Tibial nerve (tissue), 4 donors: ENCODE measurements at regions not wholly inside any gene's neighbourhood (a gene's known extent, or its start where the extent isn't known, plus 50 kb on each side); places are given as distances from the start of the nearest gene placed in this dataset.

Source experiments
- DNase-seq, 2 donors: peaks; one replicate each; pipeline ENCODE4 v3.0.0-alpha.2; 2019; ENCODE audit warnings: low spot score in 2 of 2
- H3K27ac ChIP-seq, 4 donors: fragments of 200-600 bp; sonication (generic) in 3 of 4; one replicate each; pipeline ENCODE4 v1.5.1; 2017 to 2019; ENCODE audit warnings: mild to moderate bottlenecking in 1 of 4
- H3K27me3 ChIP-seq, 2 donors: fragments of 200-600 bp; sonication (generic) in 1 of 2; one replicate each; pipeline versions ENCODE4 v1.5.1 to v1.6.0; 2017 to 2019
- H3K36me3 ChIP-seq, 3 donors: fragments of 200-600 bp; sonication (generic); one replicate each; pipeline ENCODE4 v1.5.1; 2018 to 2019
- H3K4me1 ChIP-seq, 4 donors: fragments of 200-600 bp; sonication (generic) in 3 of 4; one replicate each; pipeline ENCODE4 v1.5.1; 2017 to 2019
- H3K4me3 ChIP-seq, 4 donors: fragments of 200-600 bp; sonication (generic) in 3 of 4; one replicate each; pipeline ENCODE4 v1.5.1; 2017 to 2019; ENCODE audit warnings: mild to moderate bottlenecking in 1 of 4, moderate library complexity in 1 of 4
- H3K9me3 ChIP-seq, 4 donors: fragments of 200-600 bp; sonication (generic) in 3 of 4; one replicate each; pipeline ENCODE4 v1.5.1; 2017 to 2019
- CTCF ChIP-seq, 5 experiments: fragments of 200-600 bp in 3 of 5; fragments of 450-650 bp in 2 of 5; sonication (generic) in 3 of 5; IDR thresholded peaks; one replicate each; pipeline ENCODE4 v1.5.1; 2016 to 2019; ENCODE audit warnings: antibody characterized with exemption in 5 of 5, mild to moderate bottlenecking in 3 of 5, moderate library complexity in 2 of 5
- EP300 ChIP-seq, 2 donors: sonication (generic); formaldehyde crosslinking; IDR thresholded peaks; one replicate each; pipeline ENCODE4 v1.6.1; 2017; ENCODE audit warnings: antibody characterized with exemption in 2 of 2, mild to moderate bottlenecking in 1 of 2
- POLR2A ChIP-seq, 2 donors: fragments of 450-650 bp; IDR thresholded peaks; one replicate each; pipeline ENCODE4 v1.6.1; 2017; ENCODE audit warnings: antibody characterized with exemption in 2 of 2, mild to moderate bottlenecking in 2 of 2, moderate library complexity in 2 of 2
- WGBS, 2 donors: methylation state at CpG; one replicate each; pipeline ENCODE4 v1.1.5; 2018; 5-methylcytosine and 5-hydroxymethylcytosine counted together

GRCh38 chr2:49598231-49598630 is 443.9 kb upstream of the FSHR start:
- H3K4me1 ChIP-seq, result no peaks in the 10 kb centered on the region
- TF ChIP-seq CTCF (IDR thresholded peaks at IDR 0.05), result no peak
- no peak for TF ChIP-seq EP300 (IDR thresholded peaks at IDR 0.05)
- no peak for TF ChIP-seq POLR2A (IDR thresholded peaks at IDR 0.05)
- 50 to 55% methylated on average over 1 of the region's 1 CpG for WGBS, 2 donors
- no peak overlapping the region for H3K27ac ChIP-seq
- H3K4me3 ChIP-seq, result no peak overlapping the region
- H3K27me3 ChIP-seq, result no peaks in the 10 kb centered on the region
- H3K9me3 ChIP-seq, result no peaks in the 10 kb centered on the region
- no peaks in the 10 kb centered on the region for H3K36me3 ChIP-seq
- no peak for DNase-seq

GRCh38 chr2:49585921-49586320 is 431.6 kb upstream of the FSHR start:
- 87 to 92% methylated on average over 3 of the region's 3 CpGs for WGBS, 2 donors
- H3K9me3 ChIP-seq, result no peaks in the 10 kb centered on the region
- H3K4me1 ChIP-seq, result no peaks in the 10 kb centered on the region
- no peak overlapping the region for H3K4me3 ChIP-seq
- no peaks in the 10 kb centered on the region for H3K27me3 ChIP-seq
- H3K27ac ChIP-seq, result no peak overlapping the region
- no peaks in the 10 kb centered on the region for H3K36me3 ChIP-seq
- DNase-seq, result no peak
- TF ChIP-seq EP300 (IDR thresholded peaks at IDR 0.05) (no peak), CTCF (IDR thresholded peaks at IDR 0.05) (no peak), POLR2A (IDR thresholded peaks at IDR 0.05) (no peak)

- 50 to 51% methylated on average over 5 of the region's 5 CpGs for WGBS, 2 donors
- Histone ChIP-seq H3K36me3 (no peaks in the 10 kb centered on the region), H3K27ac (no peak overlapping the region), H3K9me3 (no peaks in the 10 kb centered on the region), H3K4me3 (no peak overlapping the region), H3K4me1 (no peaks in the 10 kb centered on the region), H3K27me3 (no peaks in the 10 kb centered on the region)
- no peak for TF ChIP-seq CTCF (IDR thresholded peaks at IDR 0.05)
- TF ChIP-seq EP300 (IDR thresholded peaks at IDR 0.05), result no peak
- TF ChIP-seq POLR2A (IDR thresholded peaks at IDR 0.05), result no peak
- no peak for DNase-seq
These were observed 428.6 kb upstream of the FSHR start for GRCh38 chr2:49582946-49583345.

GRCh38 chr2:49577041-49577440 is 422.7 kb upstream of the FSHR start:
- Histone ChIP-seq H3K9me3 (no peaks in the 10 kb centered on the region), H3K4me1 (no peaks in the 10 kb centered on the region), H3K36me3 (no peaks in the 10 kb centered on the region), H3K27ac (no peak overlapping the region), H3K4me3 (no peak overlapping the region), H3K27me3 (no peaks in the 10 kb centered on the region)
- DNase-seq, result no peak
- 16 to 29% methylated on average over 1 of the region's 1 CpG for WGBS, 2 donors
- TF ChIP-seq POLR2A (IDR thresholded peaks at IDR 0.05) (no peak), CTCF (IDR thresholded peaks at IDR 0.05) (no peak), EP300 (IDR thresholded peaks at IDR 0.05) (no peak)

GRCh38 chr2:49569176-49569575 is 414.9 kb upstream of the FSHR start:
- TF ChIP-seq EP300 (IDR thresholded peaks at IDR 0.05) (no peak), POLR2A (IDR thresholded peaks at IDR 0.05) (no peak), CTCF (IDR thresholded peaks at IDR 0.05) (no peak)
- no peaks in the 10 kb centered on the region for H3K9me3 ChIP-seq
- 71 to 83% methylated on average over 1 of the region's 1 CpG for WGBS, 2 donors

More at GRCh38 chr2:49569176-49569575, 414.9 kb upstream of the FSHR start:
- Histone ChIP-seq H3K4me1 (no peaks in the 10 kb centered on the region), H3K27ac (no peak overlapping the region), H3K36me3 (no peaks in the 10 kb centered on the region), H3K4me3 (no peak overlapping the region), H3K27me3 (no peaks in the 10 kb centered on the region)
- DNase-seq, result no peak
